MCF 10A (cell line): ENCODE measurements at regions not wholly inside any gene's neighbourhood (a gene's known extent, or its start where the extent isn't known, plus 50 kb on each side); places are given as distances from the start of the nearest gene placed in this dataset.
A peak's percentile ranks its signal among the peaks of the same experiment; 100 is the strongest.

Experiments
- BruUV-seq: library from RNA; stranded (reverse); fragments of 400-500 nt; replicated peaks from 2 replicates; lab custom pipeline; 2021; lab: Mats Ljungman, UMichigan
- CTCF ChIA-PET: fragments of 300-600 bp; sonication (Branson Sonifier 250); formaldehyde crosslinking; extraction: SDS; loops from one replicate; lab custom pipeline; 2021; ENCODE audit warnings: antibody characterized with exemption, inconsistent platforms; lab: Yijun Ruan, JAX
- POLR2A ChIA-PET: fragments of 300-600, 350-650 bp; sonication (Branson Sonifier 250); formaldehyde crosslinking; extraction: SDS; loops from one replicate; lab custom pipeline; 2020; ENCODE audit warnings: antibody characterized with exemption, inconsistent platforms; lab: Yijun Ruan, JAX
- DNase-seq: peaks from one replicate; pipeline ENCODE4 v3.0.0-alpha.2; 2018; ENCODE audit not compliant: unreplicated experiment
- H3K27ac Mint-ChIP-seq: one replicate; pipeline ENCODE4 v1.8.0; 2022; ENCODE audit warnings: mild to moderate bottlenecking, low read depth, mixed read lengths; ENCODE audit not compliant: unreplicated experiment
- H3K27me3 Mint-ChIP-seq: one replicate; pipeline ENCODE4 v1.8.0; 2022; ENCODE audit warnings: mixed read lengths; ENCODE audit not compliant: insufficient read depth, unreplicated experiment
- H3K36me3 Mint-ChIP-seq: one replicate; pipeline ENCODE4 v1.8.0; 2022; ENCODE audit warnings: mild to moderate bottlenecking, moderate library complexity, mixed read lengths; ENCODE audit not compliant: insufficient read depth, unreplicated experiment
- H3K4me1 Mint-ChIP-seq: one replicate; pipeline ENCODE4 v1.8.0; 2022; ENCODE audit warnings: mixed read lengths; ENCODE audit not compliant: insufficient read depth, unreplicated experiment
- H3K4me3 Mint-ChIP-seq: one replicate; pipeline ENCODE4 v1.8.0; 2022; ENCODE audit warnings: mild to moderate bottlenecking, moderate library complexity, mixed read lengths; ENCODE audit not compliant: unreplicated experiment
- H3K9me3 Mint-ChIP-seq: one replicate; pipeline ENCODE4 v1.8.0; 2022; ENCODE audit warnings: mixed read lengths; ENCODE audit not compliant: unreplicated experiment
- intact Hi-C: fragments of 100-400 bp; cut with micrococcal nuclease; formaldehyde crosslinking; loops from 2 replicates; pipeline ENCODE4 v1.14.1; 2022
- TF ChIP-seq, protein P1 (sequence below): fragments of 200-600 bp; IDR thresholded peaks from one replicate; pipeline ENCODE4 v1.8.0; 2022; ENCODE audit warnings: antibody characterized with exemption, mild to moderate bottlenecking; ENCODE audit not compliant: unreplicated experiment

DNA sequence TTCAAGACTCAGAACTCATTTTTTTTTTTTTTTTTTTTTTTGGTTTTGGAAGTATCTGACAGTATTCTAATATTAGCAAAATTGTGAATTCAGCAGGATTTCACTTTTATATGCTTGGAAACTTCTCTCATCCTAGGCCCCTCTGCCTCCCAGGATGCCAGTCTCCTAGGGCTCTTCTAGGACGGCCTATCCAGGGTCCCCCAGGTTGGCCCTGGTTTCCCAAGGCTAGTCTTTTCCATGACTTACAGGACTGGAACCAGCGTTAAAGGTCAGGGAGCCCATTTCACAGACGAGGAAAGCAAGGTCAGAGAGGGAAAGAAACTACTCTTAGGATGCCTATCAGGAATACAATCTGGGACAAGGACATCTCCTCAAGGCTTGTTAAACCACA lies 412.5 kb downstream of the PTPRU start:
- Mint-ChIP-seq H3K9me3 (no peaks in the 10 kb centered on the region), H3K36me3 (no peaks in the 10 kb centered on the region), H3K4me3 (no peak overlapping the region), H3K27ac (no peak overlapping the region), H3K4me1 (peaks cover 28% of the 10 kb centered on the region), H3K27me3 (no peaks in the 10 kb centered on the region)
- ChIA-PET CTCF (no interaction called here), POLR2A (interaction anchor here (1.4 kb wide), 1 partner anchor 418 kb away, joined by 3 read pairs; the partner anchor contains the start of gene MECR)
- TF ChIP-seq, protein P1, sequence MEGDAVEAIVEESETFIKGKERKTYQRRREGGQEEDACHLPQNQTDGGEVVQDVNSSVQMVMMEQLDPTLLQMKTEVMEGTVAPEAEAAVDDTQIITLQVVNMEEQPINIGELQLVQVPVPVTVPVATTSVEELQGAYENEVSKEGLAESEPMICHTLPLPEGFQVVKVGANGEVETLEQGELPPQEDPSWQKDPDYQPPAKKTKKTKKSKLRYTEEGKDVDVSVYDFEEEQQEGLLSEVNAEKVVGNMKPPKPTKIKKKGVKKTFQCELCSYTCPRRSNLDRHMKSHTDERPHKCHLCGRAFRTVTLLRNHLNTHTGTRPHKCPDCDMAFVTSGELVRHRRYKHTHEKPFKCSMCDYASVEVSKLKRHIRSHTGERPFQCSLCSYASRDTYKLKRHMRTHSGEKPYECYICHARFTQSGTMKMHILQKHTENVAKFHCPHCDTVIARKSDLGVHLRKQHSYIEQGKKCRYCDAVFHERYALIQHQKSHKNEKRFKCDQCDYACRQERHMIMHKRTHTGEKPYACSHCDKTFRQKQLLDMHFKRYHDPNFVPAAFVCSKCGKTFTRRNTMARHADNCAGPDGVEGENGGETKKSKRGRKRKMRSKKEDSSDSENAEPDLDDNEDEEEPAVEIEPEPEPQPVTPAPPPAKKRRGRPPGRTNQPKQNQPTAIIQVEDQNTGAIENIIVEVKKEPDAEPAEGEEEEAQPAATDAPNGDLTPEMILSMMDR: no peak
- intact Hi-C loops: no loop called here
- no peak for DNase-seq
- no TSS peak for BruUV-seq

DNA sequence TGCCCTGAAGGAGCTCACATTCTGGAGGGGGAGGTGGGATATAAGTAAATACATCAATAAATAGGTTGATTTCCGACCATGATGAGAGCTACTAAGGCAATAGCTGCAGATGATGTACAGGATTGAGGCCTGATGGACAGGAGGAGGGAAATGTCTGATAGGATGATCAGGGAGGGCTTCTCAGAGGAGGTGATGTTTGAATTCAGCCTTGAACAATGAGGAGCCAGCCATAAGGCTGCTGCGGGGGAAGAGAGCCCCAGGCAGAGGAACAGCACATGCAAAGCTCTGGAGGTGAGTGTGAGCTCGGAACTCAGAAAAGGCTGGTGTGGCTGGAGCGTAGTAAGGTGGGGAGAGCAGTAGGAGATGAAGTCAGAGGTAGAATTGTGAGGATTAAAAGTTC lies 411.7 kb downstream of the PTPRU start:
- Mint-ChIP-seq H3K36me3 (no peaks in the 10 kb centered on the region), H3K27me3 (no peaks in the 10 kb centered on the region), H3K27ac (peak overlapping the region; percentile 14), H3K4me3 (no peak overlapping the region), H3K4me1 (peaks cover 28% of the 10 kb centered on the region), H3K9me3 (no peaks in the 10 kb centered on the region)
- POLR2A ChIA-PET: interaction anchor here (1.4 kb wide), 1 partner anchor 417 kb away, joined by 3 read pairs; the partner anchor contains the start of gene MECR
- no peak for DNase-seq
- intact Hi-C loops: no loop called here
- BruUV-seq: no TSS peak
- TF ChIP-seq, protein P1: no peak
- CTCF ChIA-PET: interaction anchor here (0.7 kb wide), 1 partner anchor 24 kb away, joined by 4 read pairs; no protein-coding TSS in a partner anchor

DNA sequence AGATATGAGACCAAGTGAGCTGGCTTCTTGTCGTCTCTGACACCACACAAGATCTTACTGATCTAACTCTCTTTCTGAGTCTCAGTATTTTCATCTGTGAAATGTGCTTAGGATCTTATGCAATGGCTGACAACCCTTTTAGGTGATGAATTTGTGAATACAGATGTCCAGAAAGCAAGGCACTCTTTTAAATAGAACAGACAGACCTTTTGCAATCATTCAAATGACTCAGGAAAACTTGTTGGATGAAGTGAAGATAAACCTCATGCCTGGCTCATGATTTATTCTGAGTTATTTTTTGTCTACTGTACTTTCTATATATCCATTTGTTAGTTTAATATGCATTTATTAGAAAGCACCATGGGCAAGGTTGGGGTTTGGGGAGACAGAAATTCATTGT lies 411.3 kb downstream of the PTPRU start:
- peak; percentile 25 for DNase-seq
- peaks cover 28% of the 10 kb centered on the region for H3K4me1 Mint-ChIP-seq
- intact Hi-C loops: no loop called here
- no peaks in the 10 kb centered on the region for H3K27me3 Mint-ChIP-seq
- ChIA-PET POLR2A (no interaction called here), CTCF (interaction anchor here (0.7 kb wide), 1 partner anchor 24 kb away, joined by 4 read pairs; no protein-coding TSS in a partner anchor)
- H3K4me3 Mint-ChIP-seq: no peak overlapping the region
- no TSS peak for BruUV-seq
- peak overlapping the region; percentile 14 for H3K27ac Mint-ChIP-seq
- H3K36me3 Mint-ChIP-seq: no peaks in the 10 kb centered on the region
- H3K9me3 Mint-ChIP-seq: no peaks in the 10 kb centered on the region
- TF ChIP-seq, protein P1: no peak

DNA sequence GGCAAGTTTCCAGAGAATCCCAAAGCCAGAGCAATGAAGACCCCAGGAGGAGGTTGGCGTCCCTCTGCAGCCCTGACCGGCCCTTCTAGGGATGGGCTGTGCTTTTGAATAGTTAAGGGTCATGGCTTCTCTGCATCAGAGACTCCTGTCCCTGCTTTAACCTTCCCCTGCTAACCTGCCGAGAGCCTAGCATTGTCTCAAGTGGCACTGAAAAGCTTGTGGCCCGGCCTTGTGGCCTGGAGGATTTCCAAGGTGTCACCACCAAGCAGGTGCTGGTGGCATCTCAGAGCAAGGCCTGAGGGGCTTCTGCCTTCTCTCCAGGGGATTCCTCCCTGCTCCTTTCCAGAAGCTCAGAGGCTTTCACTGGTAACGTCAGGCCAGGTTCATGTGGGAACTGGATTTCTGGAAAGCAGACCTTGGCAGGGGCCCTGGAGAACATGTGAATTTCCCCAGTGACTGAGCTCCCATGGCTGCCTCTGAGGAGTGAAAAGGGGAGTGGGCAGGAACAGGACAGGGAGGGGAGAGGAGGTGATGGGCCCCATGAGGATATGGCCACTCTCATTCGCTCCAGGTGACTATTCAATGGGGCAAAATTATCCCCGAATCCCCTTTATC lies 409.9 kb downstream of the PTPRU start:
- Mint-ChIP-seq H3K9me3 (no peaks in the 10 kb centered on the region), H3K36me3 (no peaks in the 10 kb centered on the region), H3K27ac (no peak overlapping the region), H3K4me1 (peaks cover 28% of the 10 kb centered on the region), H3K4me3 (no peak overlapping the region), H3K27me3 (no peaks in the 10 kb centered on the region)
- POLR2A ChIA-PET: no interaction called here
- intact Hi-C loops: no loop called here
- TF ChIP-seq, protein P1: no peak
- DNase-seq: no peak
- CTCF ChIA-PET: interaction anchor here (0.7 kb wide), 1 partner anchor 21 kb away, joined by 3 read pairs; no protein-coding TSS in a partner anchor
- BruUV-seq: no TSS peak
